Keratinocyte (primary cell): ENCODE measurements at regions not wholly inside any gene's neighbourhood (a gene's known extent, or its start where the extent isn't known, plus 50 kb on each side); places are given as distances from the start of the nearest gene placed in this dataset.

Source experiments
- CTCF ChIP-seq, 3 experiments: IDR thresholded peaks in 1 of 3; conservative IDR thresholded peaks in 1 of 3; optimal IDR thresholded peaks in 1 of 3; 2 replicates in 2 of 3; 3 replicates in 1 of 3; pipeline versions ENCODE3 to v1.5.1; 2011; ENCODE audit warnings: low read length in 3 of 3, mild to moderate bottlenecking in 3 of 3, moderate library complexity in 2 of 3, control low read depth in 1 of 3, inconsistent platforms in 1 of 3; ENCODE audit not compliant: insufficient read depth in 2 of 3; ENCODE audit errors: extremely low read depth in 1 of 3
- EZH2 ChIP-seq: IDR thresholded peaks from one replicate; pipeline ENCODE4 v1.6.1; 2012; ENCODE audit warnings: inconsistent platforms, mild to moderate bottlenecking, low read length, moderate library complexity

GRCh38 chr2:126399001-126399400 is 257.0 kb upstream of the GYPC start:
- TF ChIP-seq CTCF (optimal IDR thresholded peaks at IDR 0.05 in 1 of 3, IDR thresholded peaks at IDR 0.05 in 1 of 3, conservative IDR thresholded peaks at IDR 0.05 in 1 of 3; ENCODE audit: extremely low read depth in 1 of 3, insufficient read depth in 2 of 3, low read length in 3 of 3) (no peak), EZH2 (no peak)
